Activated naive CD8-positive, alpha-beta T cell treated with anti-CD3 and anti-CD28 coated beads, Interleukin-2, amount 50 U/mL, for 24 hours (primary cell): ENCODE measurements at regions not wholly inside any gene's neighbourhood (a gene's known extent, or its start where the extent isn't known, plus 50 kb on each side); places are given as distances from the start of the nearest gene placed in this dataset.

ENCODE experiments used
- ATAC-seq: fragments of 150-1000 bp; cut with Tn5 transposase; one replicate; pipeline ENCODE4 v1.10.0; 2021
- DNase-seq: peaks from one replicate; pipeline ENCODE4 v3.0.0; 2021
- H3K27ac Mint-ChIP-seq: one replicate; pipeline ENCODE4 v1.8.0; 2021; ENCODE audit warnings: mild to moderate bottlenecking, mixed read lengths
- H3K27me3 Mint-ChIP-seq: one replicate; pipeline ENCODE4 v1.8.0; 2021; ENCODE audit warnings: mixed read lengths
- H3K36me3 Mint-ChIP-seq: one replicate; pipeline ENCODE4 v1.8.0; 2021; ENCODE audit warnings: low read depth, mixed read lengths
- H3K4me1 Mint-ChIP-seq: one replicate; pipeline ENCODE4 v1.8.0; 2021; ENCODE audit warnings: mixed read lengths
- H3K4me3 Mint-ChIP-seq: one replicate; pipeline ENCODE4 v1.8.0; 2021; ENCODE audit warnings: mild to moderate bottlenecking, moderate library complexity, mixed read lengths
- H3K9me3 Mint-ChIP-seq: one replicate; pipeline ENCODE4 v1.8.0; 2021; ENCODE audit warnings: mixed read lengths

GRCh38 chr2:53289309-53290006 lies 478.1 kb upstream of the CHAC2 start:
- H3K9me3 Mint-ChIP-seq: no peaks in the 10 kb centered on the region
- ATAC-seq: no peak
- H3K36me3 Mint-ChIP-seq: no peaks in the 10 kb centered on the region
- H3K27me3 Mint-ChIP-seq: no peaks in the 10 kb centered on the region
- no peak overlapping the region for H3K4me3 Mint-ChIP-seq
- no peaks in the 10 kb centered on the region for H3K4me1 Mint-ChIP-seq
- no peak overlapping the region for H3K27ac Mint-ChIP-seq
- DNase-seq: no peak

GRCh38 chr2:53286345-53286744 lies 481.3 kb upstream of the CHAC2 start:
- Mint-ChIP-seq H3K9me3 (no peaks in the 10 kb centered on the region), H3K27me3 (no peaks in the 10 kb centered on the region), H3K4me3 (no peak overlapping the region), H3K27ac (no peak overlapping the region), H3K36me3 (no peaks in the 10 kb centered on the region), H3K4me1 (no peaks in the 10 kb centered on the region)
- DNase-seq (no peak), ATAC-seq (no peak)

DNA sequence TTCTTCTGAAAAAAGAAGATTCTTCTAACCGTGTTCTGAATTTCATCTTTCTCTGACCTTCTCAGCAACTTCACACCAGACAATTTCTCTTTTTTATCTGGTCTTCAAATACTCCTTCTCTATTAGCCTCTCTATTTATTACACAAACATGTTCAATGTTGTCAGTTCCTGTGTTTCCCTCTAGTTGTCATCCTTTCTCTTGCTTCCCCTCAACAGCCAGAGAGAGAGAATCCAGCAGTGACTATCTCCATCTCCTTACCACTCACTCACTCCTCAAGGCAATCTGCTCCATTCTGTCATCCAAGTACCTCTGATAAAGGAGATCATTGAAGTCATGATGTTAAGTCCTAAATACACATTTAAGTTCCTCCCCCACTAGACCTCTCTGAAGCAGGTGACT lies 491.9 kb upstream of the CHAC2 start:
- Mint-ChIP-seq H3K36me3 (no peaks in the 10 kb centered on the region), H3K9me3 (peaks cover 4% of the 10 kb centered on the region), H3K27ac (no peak overlapping the region), H3K27me3 (no peaks in the 10 kb centered on the region), H3K4me1 (no peaks in the 10 kb centered on the region), H3K4me3 (no peak overlapping the region)
- ATAC-seq (no peak), DNase-seq (no peak)

- Mint-ChIP-seq H3K36me3 (no peaks in the 10 kb centered on the region), H3K4me3 (no peak overlapping the region), H3K4me1 (no peaks in the 10 kb centered on the region), H3K27me3 (no peaks in the 10 kb centered on the region), H3K27ac (no peak overlapping the region), H3K9me3 (peaks cover 4% of the 10 kb centered on the region)
- DNase-seq (no peak), ATAC-seq (no peak)
Measured at GRCh38 chr2:53268626-53269025, 499.0 kb upstream of the CHAC2 start.

GRCh38 chr2:53268086-53268485 lies 499.5 kb upstream of the CHAC2 start:
- Mint-ChIP-seq H3K9me3 (peaks cover 3% of the 10 kb centered on the region), H3K4me3 (no peak overlapping the region), H3K27ac (no peak overlapping the region), H3K27me3 (no peaks in the 10 kb centered on the region), H3K36me3 (no peaks in the 10 kb centered on the region), H3K4me1 (no peaks in the 10 kb centered on the region)
- ATAC-seq: no peak
- DNase-seq: no peak

DNA sequence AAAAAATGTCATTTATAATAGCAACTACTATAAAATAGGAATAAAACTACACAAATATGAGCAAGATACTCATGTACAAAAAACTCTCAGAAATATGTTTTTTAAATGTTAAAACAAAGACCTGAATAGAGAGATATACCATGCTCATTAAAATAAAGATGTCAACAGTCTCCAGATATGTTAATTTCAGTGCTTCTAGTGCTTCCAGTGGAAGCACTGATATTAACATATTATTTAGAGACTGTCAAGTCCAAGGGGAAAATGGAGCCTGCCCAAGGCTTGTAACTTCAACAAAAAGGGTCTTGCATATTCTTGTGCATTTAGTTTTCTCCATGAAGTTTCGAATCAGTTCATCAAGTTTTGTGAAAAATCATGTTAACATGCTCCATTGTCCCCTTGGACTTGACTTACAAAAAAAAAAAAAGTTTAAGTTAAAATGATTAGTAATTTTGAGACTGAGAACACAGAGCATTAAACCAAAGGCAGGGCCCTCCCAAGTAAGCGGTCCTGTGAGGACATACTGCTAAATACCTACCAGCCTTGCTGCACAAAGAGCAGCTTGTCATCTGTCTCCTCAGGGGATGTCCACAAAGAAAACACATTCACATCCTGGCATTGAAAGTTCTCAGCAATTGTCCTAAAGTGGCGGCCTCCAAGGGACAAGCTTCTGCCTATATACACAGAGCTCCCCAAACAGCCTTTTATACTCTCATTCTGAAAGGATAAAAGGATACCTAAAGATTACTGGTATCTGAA lies 501.9 kb upstream of the CHAC2 start:
- Mint-ChIP-seq H3K27me3 (no peaks in the 10 kb centered on the region), H3K4me3 (no peak overlapping the region), H3K27ac (no peak overlapping the region), H3K36me3 (no peaks in the 10 kb centered on the region), H3K9me3 (no peaks in the 10 kb centered on the region), H3K4me1 (no peaks in the 10 kb centered on the region)
- ATAC-seq (no peak), DNase-seq (no peak)

DNA sequence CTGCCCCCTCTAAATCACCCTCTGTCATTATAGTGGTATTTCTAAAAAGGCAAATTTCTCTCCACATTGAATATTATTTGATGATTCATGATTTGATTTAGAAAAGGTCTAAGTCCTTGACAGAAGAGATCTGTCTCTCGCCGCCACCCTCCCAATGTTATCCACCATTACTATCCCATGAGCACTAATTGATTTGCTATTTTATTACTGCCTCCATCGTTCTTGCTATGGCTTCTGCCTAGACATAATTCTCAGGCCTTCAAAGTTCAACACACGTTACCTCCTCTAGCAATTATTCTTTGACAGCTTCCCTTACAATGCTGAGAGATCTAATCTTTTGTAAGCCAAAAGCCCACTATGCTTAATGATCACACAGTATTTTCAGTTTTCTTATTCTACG lies 507.0 kb upstream of the CHAC2 start:
- Mint-ChIP-seq H3K27ac (no peak overlapping the region), H3K27me3 (no peaks in the 10 kb centered on the region), H3K9me3 (no peaks in the 10 kb centered on the region), H3K4me3 (no peak overlapping the region), H3K36me3 (no peaks in the 10 kb centered on the region), H3K4me1 (no peaks in the 10 kb centered on the region)
- ATAC-seq (no peak), DNase-seq (no peak)

DNA sequence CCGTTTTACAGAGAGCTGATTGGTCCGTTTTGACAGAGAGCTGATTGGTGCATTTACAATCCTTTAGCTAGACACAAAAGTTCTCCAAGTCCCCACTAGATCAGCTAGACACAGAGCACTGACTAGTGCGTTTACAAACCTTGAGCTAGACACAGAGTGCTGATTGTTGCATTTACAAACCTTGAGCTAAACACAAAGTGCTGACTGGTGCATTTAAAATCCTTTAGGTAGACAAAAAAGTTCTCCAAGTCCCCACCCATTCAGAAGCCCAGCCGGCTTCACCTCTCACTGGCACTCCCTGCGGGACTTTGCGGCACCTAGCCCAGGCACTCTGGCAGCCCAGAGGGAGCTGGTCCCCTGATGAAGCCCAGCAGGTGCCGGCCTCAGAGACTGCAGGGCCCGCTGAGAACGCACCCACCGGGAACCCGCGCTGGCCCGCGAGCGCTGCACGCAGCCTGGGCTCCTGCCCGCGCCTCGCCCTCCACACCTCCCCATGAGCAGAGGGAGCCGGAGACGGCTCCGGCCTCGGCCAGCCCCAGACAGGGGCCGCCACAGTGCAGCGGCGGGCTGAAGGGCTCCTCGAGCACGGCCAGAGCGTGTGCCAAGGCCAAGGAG lies 508.1 kb upstream of the CHAC2 start:
- ATAC-seq: no peak
- Mint-ChIP-seq H3K4me3 (no peak overlapping the region), H3K27ac (no peak overlapping the region), H3K4me1 (no peaks in the 10 kb centered on the region), H3K36me3 (no peaks in the 10 kb centered on the region), H3K27me3 (no peaks in the 10 kb centered on the region), H3K9me3 (no peaks in the 10 kb centered on the region)
- no peak for DNase-seq

DNA sequence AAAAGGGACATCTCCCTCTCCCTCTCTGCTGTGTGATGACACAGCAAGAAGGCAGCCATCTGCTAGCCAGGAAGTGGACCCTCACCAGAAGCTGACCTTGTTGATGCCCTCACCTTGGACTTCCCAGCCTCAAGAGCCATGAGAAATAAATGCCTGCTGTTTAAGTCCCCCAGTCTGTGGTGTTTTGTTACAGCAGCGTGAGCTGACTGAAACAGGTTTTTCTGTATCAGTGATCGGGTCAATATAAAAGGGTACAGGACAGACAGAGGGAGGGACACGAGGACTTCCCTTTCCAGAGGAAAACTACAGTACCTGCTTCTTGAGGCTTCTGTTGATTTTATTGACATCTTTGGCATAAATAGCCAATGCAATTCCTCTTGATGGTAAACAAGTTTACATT lies 510.3 kb upstream of the CHAC2 start:
- DNase-seq (no peak), ATAC-seq (no peak)
- no peaks in the 10 kb centered on the region for H3K9me3 Mint-ChIP-seq
- no peaks in the 10 kb centered on the region for H3K27me3 Mint-ChIP-seq
- no peak overlapping the region for H3K27ac Mint-ChIP-seq
- no peaks in the 10 kb centered on the region for H3K36me3 Mint-ChIP-seq
- H3K4me3 Mint-ChIP-seq: no peak overlapping the region
- no peaks in the 10 kb centered on the region for H3K4me1 Mint-ChIP-seq

DNA sequence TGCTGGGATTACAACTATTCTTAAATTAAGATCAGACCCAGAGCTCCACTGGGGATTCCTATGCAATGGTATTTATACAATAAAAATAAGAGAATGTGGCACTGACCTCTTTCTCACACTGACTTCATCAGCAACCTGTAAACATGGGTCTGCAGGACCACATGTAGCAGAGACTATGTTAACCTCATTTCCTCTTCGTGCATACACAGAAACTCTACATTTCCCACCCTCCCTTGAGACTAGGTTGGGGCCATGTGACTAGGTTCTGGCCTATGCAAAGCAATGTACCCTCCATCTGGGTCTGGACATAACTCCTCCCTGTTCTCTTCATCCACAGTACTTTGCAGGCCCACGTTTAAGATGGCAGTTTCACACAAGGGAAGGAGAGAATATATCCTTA lies 514.4 kb upstream of the CHAC2 start:
- Mint-ChIP-seq H3K4me1 (no peaks in the 10 kb centered on the region), H3K36me3 (no peaks in the 10 kb centered on the region), H3K9me3 (no peaks in the 10 kb centered on the region), H3K4me3 (no peak overlapping the region), H3K27me3 (no peaks in the 10 kb centered on the region), H3K27ac (no peak overlapping the region)
- no peak for DNase-seq
- ATAC-seq: no peak

GRCh38 chr2:53252115-53252514 lies 515.5 kb upstream of the CHAC2 start:
- no peaks in the 10 kb centered on the region for H3K4me1 Mint-ChIP-seq
- H3K36me3 Mint-ChIP-seq: no peaks in the 10 kb centered on the region
- no peak overlapping the region for H3K27ac Mint-ChIP-seq
- H3K9me3 Mint-ChIP-seq: no peaks in the 10 kb centered on the region
- ATAC-seq: no peak
- H3K27me3 Mint-ChIP-seq: no peaks in the 10 kb centered on the region
- no peak for DNase-seq
- H3K4me3 Mint-ChIP-seq: no peak overlapping the region

- ATAC-seq (no peak), DNase-seq (no peak)
- Mint-ChIP-seq H3K27ac (no peak overlapping the region), H3K9me3 (no peaks in the 10 kb centered on the region), H3K27me3 (peaks cover 2% of the 10 kb centered on the region), H3K4me1 (no peaks in the 10 kb centered on the region), H3K4me3 (no peak overlapping the region), H3K36me3 (no peaks in the 10 kb centered on the region)
Measured at GRCh38 chr2:53247956-53248735, 519.5 kb upstream of the CHAC2 start.

GRCh38 chr2:53243430-53243829 lies 524.2 kb upstream of the CHAC2 start:
- no peak overlapping the region for H3K27ac Mint-ChIP-seq
- H3K36me3 Mint-ChIP-seq: no peaks in the 10 kb centered on the region
- H3K4me3 Mint-ChIP-seq: no peak overlapping the region
- no peak for ATAC-seq
- DNase-seq: no peak
- H3K9me3 Mint-ChIP-seq: no peaks in the 10 kb centered on the region
- H3K27me3 Mint-ChIP-seq: peaks cover 2% of the 10 kb centered on the region
- no peaks in the 10 kb centered on the region for H3K4me1 Mint-ChIP-seq

- H3K36me3 Mint-ChIP-seq: no peaks in the 10 kb centered on the region
- no peak overlapping the region for H3K27ac Mint-ChIP-seq
- H3K4me3 Mint-ChIP-seq: no peak overlapping the region
- DNase-seq: no peak
- H3K4me1 Mint-ChIP-seq: no peaks in the 10 kb centered on the region
- ATAC-seq: no peak
- H3K27me3 Mint-ChIP-seq: peaks cover 2% of the 10 kb centered on the region
- no peaks in the 10 kb centered on the region for H3K9me3 Mint-ChIP-seq
Measured at GRCh38 chr2:53242090-53242489, 525.5 kb upstream of the CHAC2 start.
